Colonic mucosa (tissue), 4 donors: ENCODE measurements at regions not wholly inside any gene's neighbourhood (a gene's known extent, or its start where the extent isn't known, plus 50 kb on each side); places are given as distances from the start of the nearest gene placed in this dataset.

Experiments
- DNase-seq: peaks from one replicate; pipeline ENCODE4 v3.0.0-alpha.2; 2020
- H3K27ac ChIP-seq: fragments of 200-600 bp; one replicate; pipeline ENCODE4 v1.8.0; 2021
- H3K27me3 ChIP-seq: fragments of 200-600 bp; one replicate; pipeline ENCODE4 v1.8.0; 2021
- H3K36me3 ChIP-seq: fragments of 200-600 bp; one replicate; pipeline ENCODE4 v1.8.0; 2021
- H3K4me1 ChIP-seq: fragments of 200-600 bp; one replicate; pipeline ENCODE4 v1.8.0; 2021; ENCODE audit warnings: mild to moderate bottlenecking
- H3K4me3 ChIP-seq: fragments of 200-600 bp; one replicate; pipeline ENCODE4 v1.8.0; 2021
- H3K9ac ChIP-seq, 2 donors: one replicate each; pipeline ENCODE4 v1.7.0; 2013; ENCODE audit warnings: control low read depth in 2 of 2, low read depth in 2 of 2, low read length in 2 of 2
- H3K9me3 ChIP-seq: fragments of 200-600 bp; one replicate; pipeline ENCODE4 v1.8.0; 2021
- CTCF ChIP-seq: fragments of 200-600 bp; IDR thresholded peaks from one replicate; pipeline ENCODE4 v1.8.0; 2022; ENCODE audit warnings: antibody characterized with exemption, mild to moderate bottlenecking
- intact Hi-C: fragments of 100-400 bp; cut with DNase I; formaldehyde crosslinking; loops from one replicate; pipeline ENCODE4 v1.14.1; 2022
- donor health status: healthy.
- donor health status: DM: no; HTN: no; CAD: no.
- donor health status: DM: no; HTN: no; CAD: no.

GRCh38 chr1:68963353-68963752 is 466.5 kb upstream of the DEPDC1 start:
- Histone ChIP-seq H3K4me1 (no peaks in the 10 kb centered on the region), H3K36me3 (no peaks in the 10 kb centered on the region), H3K4me3 (no peak overlapping the region), H3K9me3 (no peaks in the 10 kb centered on the region), H3K27ac (no peak overlapping the region), H3K9ac (no peak overlapping the region), H3K27me3 (no peaks in the 10 kb centered on the region)
- intact Hi-C loops, result no loop called here
- DNase-seq, result no peak
- no peak for TF ChIP-seq CTCF

- Histone ChIP-seq H3K4me3 (no peak overlapping the region), H3K9ac (no peak overlapping the region), H3K27me3 (no peaks in the 10 kb centered on the region), H3K9me3 (no peaks in the 10 kb centered on the region), H3K27ac (no peak overlapping the region), H3K36me3 (no peaks in the 10 kb centered on the region), H3K4me1 (no peaks in the 10 kb centered on the region)
- intact Hi-C loops, result no loop called here
- TF ChIP-seq CTCF, result no peak
- DNase-seq, result no peak
These were observed 472.6 kb upstream of the DEPDC1 start for GRCh38 chr1:68969441-68969840.

- H3K27me3 ChIP-seq, result no peaks in the 10 kb centered on the region
- TF ChIP-seq CTCF, result no peak
- no peaks in the 10 kb centered on the region for H3K9me3 ChIP-seq
- no peak overlapping the region for H3K4me3 ChIP-seq
- DNase-seq, result no peak
- H3K4me1 ChIP-seq, result no peaks in the 10 kb centered on the region
- no peak overlapping the region for H3K27ac ChIP-seq
- no peak overlapping the region for H3K9ac ChIP-seq
- intact Hi-C loops, result no loop called here
- H3K36me3 ChIP-seq, result no peaks in the 10 kb centered on the region
These were observed 473.7 kb upstream of the DEPDC1 start for GRCh38 chr1:68970571-68970970.

GRCh38 chr1:68973459-68974244 is 476.8 kb upstream of the DEPDC1 start:
- no peak for TF ChIP-seq CTCF
- H3K27me3 ChIP-seq, result no peaks in the 10 kb centered on the region
- no peaks in the 10 kb centered on the region for H3K4me1 ChIP-seq
- no peaks in the 10 kb centered on the region for H3K36me3 ChIP-seq
- H3K4me3 ChIP-seq, result no peak overlapping the region
- no peak for DNase-seq
- no peak overlapping the region for H3K27ac ChIP-seq
- H3K9ac ChIP-seq, result no peak overlapping the region
- H3K9me3 ChIP-seq, result no peaks in the 10 kb centered on the region
- intact Hi-C loops, result no loop called here

- H3K9me3 ChIP-seq, result no peaks in the 10 kb centered on the region
- H3K4me1 ChIP-seq, result no peaks in the 10 kb centered on the region
- H3K27me3 ChIP-seq, result no peaks in the 10 kb centered on the region
- no peak overlapping the region for H3K9ac ChIP-seq
- intact Hi-C loops, result no loop called here
- no peak for DNase-seq
- no peak for TF ChIP-seq CTCF
- no peak overlapping the region for H3K4me3 ChIP-seq
- H3K27ac ChIP-seq, result no peak overlapping the region
- no peaks in the 10 kb centered on the region for H3K36me3 ChIP-seq
These were observed 477.6 kb upstream of the DEPDC1 start for GRCh38 chr1:68974447-68974846.
